ENCODE measurements at regions not wholly inside any gene's neighbourhood (a gene's known extent, or its start where the extent isn't known, plus 50 kb on each side); places are given as distances from the start of the nearest gene placed in this dataset.

DNA sequence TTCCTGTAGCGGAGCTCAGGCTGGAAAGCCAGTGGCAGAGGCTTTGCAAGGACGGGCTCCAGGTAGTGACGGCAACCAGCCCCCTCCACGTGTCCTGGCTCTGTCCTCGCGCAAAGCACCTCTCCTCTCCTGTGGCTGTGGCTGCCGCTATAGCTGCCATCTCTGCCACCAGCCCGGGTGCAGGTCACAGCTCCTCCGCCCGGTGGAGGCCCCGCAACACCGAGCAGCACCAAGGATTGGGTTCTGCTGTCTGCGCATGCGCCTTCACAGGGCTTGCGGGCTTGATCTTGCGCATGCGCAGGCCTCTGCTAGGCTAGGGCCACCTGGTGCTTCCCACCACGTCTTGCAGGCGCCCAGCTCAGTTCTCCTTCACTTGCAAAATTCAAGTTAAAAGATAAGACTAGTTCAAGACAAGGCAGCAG lies 625.4 kb downstream of the QKI start:
- TF ChIP-seq, protein P1, sequence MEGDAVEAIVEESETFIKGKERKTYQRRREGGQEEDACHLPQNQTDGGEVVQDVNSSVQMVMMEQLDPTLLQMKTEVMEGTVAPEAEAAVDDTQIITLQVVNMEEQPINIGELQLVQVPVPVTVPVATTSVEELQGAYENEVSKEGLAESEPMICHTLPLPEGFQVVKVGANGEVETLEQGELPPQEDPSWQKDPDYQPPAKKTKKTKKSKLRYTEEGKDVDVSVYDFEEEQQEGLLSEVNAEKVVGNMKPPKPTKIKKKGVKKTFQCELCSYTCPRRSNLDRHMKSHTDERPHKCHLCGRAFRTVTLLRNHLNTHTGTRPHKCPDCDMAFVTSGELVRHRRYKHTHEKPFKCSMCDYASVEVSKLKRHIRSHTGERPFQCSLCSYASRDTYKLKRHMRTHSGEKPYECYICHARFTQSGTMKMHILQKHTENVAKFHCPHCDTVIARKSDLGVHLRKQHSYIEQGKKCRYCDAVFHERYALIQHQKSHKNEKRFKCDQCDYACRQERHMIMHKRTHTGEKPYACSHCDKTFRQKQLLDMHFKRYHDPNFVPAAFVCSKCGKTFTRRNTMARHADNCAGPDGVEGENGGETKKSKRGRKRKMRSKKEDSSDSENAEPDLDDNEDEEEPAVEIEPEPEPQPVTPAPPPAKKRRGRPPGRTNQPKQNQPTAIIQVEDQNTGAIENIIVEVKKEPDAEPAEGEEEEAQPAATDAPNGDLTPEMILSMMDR (IDR thresholded peaks at IDR 0.05; ENCODE audit: low read depth, low read length, missing control alignments), result no peak
- H3K4me3 ChIP-seq (replicated peaks; ENCODE audit: low read depth, low read length), result no peak overlapping the region
- DNase-seq (ENCODE audit: extremely low read depth, low read depth), result no peak

DNA sequence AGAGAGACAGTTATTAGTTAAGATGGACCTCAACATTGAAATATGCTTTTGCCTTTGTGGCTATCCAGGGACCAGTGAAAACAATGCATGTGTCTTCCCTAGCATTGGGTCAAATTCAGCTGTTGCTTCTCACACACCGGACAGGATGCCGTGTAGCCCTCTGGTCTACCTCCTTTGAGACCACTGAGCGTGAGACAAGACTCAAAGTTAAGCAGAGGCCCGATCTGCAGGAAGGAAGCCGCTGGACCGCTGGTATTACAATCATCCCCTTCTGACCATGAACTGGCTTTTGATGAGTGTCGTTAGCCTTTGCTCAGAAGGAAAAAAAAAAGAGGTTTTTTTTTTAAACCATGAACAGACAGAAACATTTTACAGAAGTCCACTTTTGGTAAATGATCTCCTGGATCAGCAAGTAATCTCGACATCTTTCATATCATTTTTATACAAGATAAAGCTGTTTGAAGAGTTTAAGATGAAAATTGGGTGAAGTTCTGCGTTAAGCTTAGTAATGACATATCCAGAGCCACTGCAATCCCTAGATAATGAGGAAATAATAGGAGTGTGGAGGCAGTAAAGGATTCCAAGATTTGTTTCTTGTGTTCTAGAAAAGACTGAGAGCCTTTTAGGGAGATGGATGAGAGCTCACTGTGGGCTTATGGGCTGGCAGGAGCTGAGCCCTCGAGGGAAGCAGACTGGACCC lies 622.8 kb downstream of the QKI start:
- no peak for DNase-seq (ENCODE audit: extremely low read depth, low read depth)
- H3K4me3 ChIP-seq (replicated peaks; ENCODE audit: low read depth, low read length), result no peak overlapping the region
- TF ChIP-seq, protein P1 (IDR thresholded peaks at IDR 0.05; ENCODE audit: low read depth, low read length, missing control alignments), result no peak

DNA sequence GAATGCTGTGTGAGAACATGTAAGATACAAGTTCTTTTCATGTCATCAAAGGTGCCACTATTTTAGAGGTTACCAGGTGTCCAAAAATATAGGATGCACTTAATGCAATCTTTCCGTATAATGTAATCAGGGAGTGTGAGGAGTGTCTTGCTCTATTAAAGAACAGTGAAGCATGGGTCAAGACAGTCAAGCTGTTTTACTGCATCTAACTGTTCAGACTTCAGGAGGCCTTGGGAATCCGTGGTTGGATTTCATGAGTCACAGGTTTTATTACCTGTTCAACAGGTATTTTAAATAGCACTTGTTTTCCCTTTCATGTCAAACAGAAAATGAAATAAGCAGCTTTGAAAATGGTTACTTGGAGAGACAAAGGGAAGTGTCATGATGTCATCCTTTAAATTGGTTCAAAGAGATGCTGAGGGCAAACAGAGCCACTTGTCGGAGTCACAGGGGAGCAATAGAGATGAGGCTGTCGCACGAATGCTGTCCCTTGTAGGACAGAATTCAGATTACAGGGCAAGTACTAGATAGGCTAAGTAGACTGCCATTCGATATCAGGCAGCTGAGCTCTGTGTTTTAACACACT lies 621.5 kb downstream of the QKI start:
- no peak for DNase-seq (ENCODE audit: extremely low read depth, low read depth)
- H3K4me3 ChIP-seq (replicated peaks; ENCODE audit: low read depth, low read length), result no peak overlapping the region
- TF ChIP-seq, protein P1 (IDR thresholded peaks at IDR 0.05; ENCODE audit: low read depth, low read length, missing control alignments), result no peak

DNA sequence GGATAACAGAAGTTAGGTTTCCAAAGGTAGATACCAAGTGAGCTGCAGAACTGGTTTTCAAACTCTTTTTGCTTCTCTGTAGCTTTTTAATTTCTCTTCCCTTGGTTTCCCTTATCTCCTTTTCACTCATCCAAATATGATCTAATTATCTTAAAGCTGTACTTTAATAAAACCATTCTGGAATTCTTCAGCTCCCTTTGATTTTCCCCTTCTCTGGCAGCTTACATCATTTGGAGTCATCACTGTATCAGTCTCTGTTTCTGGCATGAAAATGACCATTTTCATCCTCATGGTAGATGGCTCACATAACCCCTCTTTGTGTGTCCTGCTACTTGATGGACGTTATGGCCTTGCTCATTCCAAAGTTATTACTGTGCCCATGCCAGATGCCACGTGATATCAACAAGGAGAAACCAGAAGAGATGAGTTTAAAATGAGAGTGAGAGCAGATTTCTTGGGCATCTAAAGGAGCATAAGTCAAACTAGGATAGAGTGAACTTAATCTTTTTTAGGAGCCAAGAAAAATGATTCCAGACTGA lies 620.2 kb downstream of the QKI start:
- H3K4me3 ChIP-seq (replicated peaks; ENCODE audit: low read depth, low read length), result no peak overlapping the region
- DNase-seq (ENCODE audit: extremely low read depth, low read depth), result no peak
- TF ChIP-seq, protein P1 (IDR thresholded peaks at IDR 0.05; ENCODE audit: low read depth, low read length, missing control alignments), result no peak

DNA sequence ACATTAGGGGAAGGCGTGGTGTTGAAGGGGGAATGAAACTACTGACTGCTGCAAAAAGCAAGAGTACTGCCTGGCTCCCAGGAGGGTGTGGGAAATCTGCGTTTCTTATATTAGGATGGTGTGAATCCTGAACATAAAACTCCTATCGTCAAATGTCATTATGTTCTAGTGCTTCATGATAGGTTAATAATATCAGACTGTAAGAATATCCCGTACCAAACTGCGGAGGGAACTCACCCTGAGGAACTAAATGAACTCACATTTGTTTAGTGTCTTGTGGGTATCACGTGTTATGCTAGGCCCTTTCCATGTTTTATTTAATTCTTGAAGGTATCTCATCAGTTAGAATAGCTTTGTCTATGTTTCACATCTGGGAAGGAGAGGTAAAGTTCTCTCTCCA lies 610.7 kb downstream of the QKI start:
- no peak for DNase-seq (ENCODE audit: extremely low read depth, low read depth)
- H3K4me3 ChIP-seq (replicated peaks; ENCODE audit: low read depth, low read length), result no peak overlapping the region
- TF ChIP-seq, protein P1 (IDR thresholded peaks at IDR 0.05; ENCODE audit: low read depth, low read length, missing control alignments), result no peak

DNA sequence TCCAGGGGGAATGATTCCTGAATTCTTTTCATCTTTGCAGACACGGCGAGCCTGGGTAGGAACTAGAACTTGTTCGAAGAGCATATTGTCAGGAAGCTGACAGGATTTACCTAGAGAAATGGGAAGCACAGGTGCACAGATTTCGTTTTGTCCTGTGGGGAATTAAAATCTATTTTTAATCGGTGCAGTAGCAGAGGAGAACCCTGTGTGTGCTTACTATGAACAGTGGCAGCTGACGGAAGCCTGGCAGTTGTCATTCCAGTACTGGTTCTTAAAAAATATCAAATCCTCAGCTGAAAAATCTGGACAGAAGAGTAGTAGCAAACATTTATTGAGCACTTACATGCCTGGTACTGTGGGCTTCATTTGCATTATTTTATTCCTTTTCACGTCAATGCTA lies 609.0 kb downstream of the QKI start:
- DNase-seq (ENCODE audit: extremely low read depth, low read depth), result no peak
- TF ChIP-seq, protein P1 (IDR thresholded peaks at IDR 0.05; ENCODE audit: low read depth, low read length, missing control alignments), result no peak
- H3K4me3 ChIP-seq (replicated peaks; ENCODE audit: low read depth, low read length), result no peak overlapping the region

Measured in HFF-Myc (cell line).